ENCODE measurements at regions not wholly inside any gene's neighbourhood (a gene's known extent, or its start where the extent isn't known, plus 50 kb on each side); places are given as distances from the start of the nearest gene placed in this dataset.

DNA sequence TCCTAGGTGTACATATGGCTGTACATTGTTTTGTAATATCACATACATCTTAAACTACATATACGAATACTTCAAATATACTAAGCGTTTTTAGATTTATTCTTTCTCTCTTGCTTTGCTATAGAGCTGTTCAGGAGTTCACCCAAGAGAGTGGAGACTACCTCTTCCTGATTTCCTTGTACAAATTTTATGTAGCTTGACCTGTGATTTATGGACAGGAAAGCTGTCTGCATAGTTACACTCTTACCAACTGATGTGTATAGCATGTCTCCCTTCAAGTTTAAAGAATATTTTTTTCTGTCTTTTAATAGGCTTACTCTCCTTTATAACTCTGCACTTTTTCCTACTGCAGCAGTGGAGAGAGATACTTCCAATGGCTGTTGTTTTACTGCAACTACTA lies 428.7 kb downstream of the NDFIP2 start:
- TF ChIP-seq NFE2L2 (IDR thresholded peaks at IDR 0.05; ENCODE audit: low read depth, low read length) (no peak), SMC3 (IDR thresholded peaks at IDR 0.05; ENCODE audit: low read depth, low read length) (no peak), CEBPB (IDR thresholded peaks at IDR 0.05; ENCODE audit: low read depth, low read length) (no peak), MAZ (IDR thresholded peaks at IDR 0.05; ENCODE audit: borderline replicate concordance, low read depth, low read length) (no peak), RCOR1 (IDR thresholded peaks at IDR 0.05; ENCODE audit: insufficient replicate concordance, low read length) (no peak), RAD21 (IDR thresholded peaks at IDR 0.05; ENCODE audit: low read length) (no peak), RFX5 (IDR thresholded peaks at IDR 0.05; ENCODE audit: low read depth, low read length) (no peak), BHLHE40 (IDR thresholded peaks at IDR 0.05; ENCODE audit: low read depth, low read length) (no peak), FOS (IDR thresholded peaks at IDR 0.05; ENCODE audit: low read depth, low read length) (no peak), POLR2A (IDR thresholded peaks at IDR 0.05; ENCODE audit: low read depth, low read length) (no peak)
- TF ChIP-seq, protein P1, sequence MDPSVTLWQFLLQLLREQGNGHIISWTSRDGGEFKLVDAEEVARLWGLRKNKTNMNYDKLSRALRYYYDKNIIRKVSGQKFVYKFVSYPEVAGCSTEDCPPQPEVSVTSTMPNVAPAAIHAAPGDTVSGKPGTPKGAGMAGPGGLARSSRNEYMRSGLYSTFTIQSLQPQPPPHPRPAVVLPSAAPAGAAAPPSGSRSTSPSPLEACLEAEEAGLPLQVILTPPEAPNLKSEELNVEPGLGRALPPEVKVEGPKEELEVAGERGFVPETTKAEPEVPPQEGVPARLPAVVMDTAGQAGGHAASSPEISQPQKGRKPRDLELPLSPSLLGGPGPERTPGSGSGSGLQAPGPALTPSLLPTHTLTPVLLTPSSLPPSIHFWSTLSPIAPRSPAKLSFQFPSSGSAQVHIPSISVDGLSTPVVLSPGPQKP (IDR thresholded peaks at IDR 0.05; ENCODE audit: borderline replicate concordance, low read depth, low read length): no peak
- TF ChIP-seq, protein P2, sequence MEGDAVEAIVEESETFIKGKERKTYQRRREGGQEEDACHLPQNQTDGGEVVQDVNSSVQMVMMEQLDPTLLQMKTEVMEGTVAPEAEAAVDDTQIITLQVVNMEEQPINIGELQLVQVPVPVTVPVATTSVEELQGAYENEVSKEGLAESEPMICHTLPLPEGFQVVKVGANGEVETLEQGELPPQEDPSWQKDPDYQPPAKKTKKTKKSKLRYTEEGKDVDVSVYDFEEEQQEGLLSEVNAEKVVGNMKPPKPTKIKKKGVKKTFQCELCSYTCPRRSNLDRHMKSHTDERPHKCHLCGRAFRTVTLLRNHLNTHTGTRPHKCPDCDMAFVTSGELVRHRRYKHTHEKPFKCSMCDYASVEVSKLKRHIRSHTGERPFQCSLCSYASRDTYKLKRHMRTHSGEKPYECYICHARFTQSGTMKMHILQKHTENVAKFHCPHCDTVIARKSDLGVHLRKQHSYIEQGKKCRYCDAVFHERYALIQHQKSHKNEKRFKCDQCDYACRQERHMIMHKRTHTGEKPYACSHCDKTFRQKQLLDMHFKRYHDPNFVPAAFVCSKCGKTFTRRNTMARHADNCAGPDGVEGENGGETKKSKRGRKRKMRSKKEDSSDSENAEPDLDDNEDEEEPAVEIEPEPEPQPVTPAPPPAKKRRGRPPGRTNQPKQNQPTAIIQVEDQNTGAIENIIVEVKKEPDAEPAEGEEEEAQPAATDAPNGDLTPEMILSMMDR (conservative IDR thresholded peaks at IDR 0.05; ENCODE audit: low read depth, low read length): no peak
- TF ChIP-seq, protein P3, sequence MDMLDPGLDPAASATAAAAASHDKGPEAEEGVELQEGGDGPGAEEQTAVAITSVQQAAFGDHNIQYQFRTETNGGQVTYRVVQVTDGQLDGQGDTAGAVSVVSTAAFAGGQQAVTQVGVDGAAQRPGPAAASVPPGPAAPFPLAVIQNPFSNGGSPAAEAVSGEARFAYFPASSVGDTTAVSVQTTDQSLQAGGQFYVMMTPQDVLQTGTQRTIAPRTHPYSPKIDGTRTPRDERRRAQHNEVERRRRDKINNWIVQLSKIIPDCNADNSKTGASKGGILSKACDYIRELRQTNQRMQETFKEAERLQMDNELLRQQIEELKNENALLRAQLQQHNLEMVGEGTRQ (IDR thresholded peaks at IDR 0.05; ENCODE audit: low read depth, low read length): no peak
- Histone ChIP-seq H2BK120ac (ENCODE audit: low read depth, low read length) (no peak overlapping the region), H3K14ac (replicated peaks; ENCODE audit: low read depth, low read length) (no peak overlapping the region), H3K79me1 (ENCODE audit: low read depth in 1 of 2, low read length in 2 of 2) (no peaks in the 10 kb centered on the region), H3K9me3 (ENCODE audit: control insufficient read depth, insufficient read depth, low read length) (no peaks in the 10 kb centered on the region), H3K36me3 (ENCODE audit: control insufficient read depth, insufficient read depth, low read length) (no peaks in the 10 kb centered on the region), H4K20me1 (ENCODE audit: insufficient read depth, low read length) (no peaks in the 10 kb centered on the region), H3K23ac (ENCODE audit: low read depth, low read length) (no peak overlapping the region), H2BK20ac (ENCODE audit: low read depth, low read length) (no peak overlapping the region), H4K5ac (ENCODE audit: low read depth, low read length) (no peak overlapping the region), H3K4me1 (ENCODE audit: control insufficient read depth, insufficient read depth, low read length) (no peaks in the 10 kb centered on the region), H3K27ac (ENCODE audit: insufficient read depth, low read length) (no peak overlapping the region), H2AK9ac (replicated peaks; ENCODE audit: low read depth, low read length, poor library complexity) (no peak overlapping the region), H3K18ac (ENCODE audit: low read depth, low read length) (no peak overlapping the region), H3K27me3 (ENCODE audit: control insufficient read depth, insufficient read depth, low read length) (no peaks in the 10 kb centered on the region), H3K9ac (ENCODE audit: low read depth, low read length) (no peak overlapping the region), H3K4me3 (ENCODE audit: insufficient read depth, low read depth, low read length) (no peak overlapping the region), H2BK5ac (ENCODE audit: low read depth, low read length, poor library complexity, severe bottlenecking) (no peak overlapping the region), H2AFZ (replicated peaks; ENCODE audit: low read length, poor library complexity) (no peak overlapping the region), H4K91ac (ENCODE audit: insufficient read depth, low read depth, low read length) (no peak overlapping the region), H4K8ac (ENCODE audit: low read depth in 2 of 2, low read length in 2 of 2) (no peak overlapping the region), H3K56ac (ENCODE audit: extremely low read depth, insufficient read depth, low read length) (no peak overlapping the region), H2BK15ac (ENCODE audit: low read depth, low read length) (no peak overlapping the region), H3K4me2 (ENCODE audit: low read depth, low read length) (no peak overlapping the region), H3K4ac (ENCODE audit: low read depth, low read length) (no peak overlapping the region), H2AK5ac (ENCODE audit: low read depth, low read length) (no peak overlapping the region), H3K9me1 (ENCODE audit: insufficient read depth, low read length) (no peaks in the 10 kb centered on the region)
- DNase-seq (no peak), ATAC-seq (ENCODE audit: low read depth) (no peak)
- 100% methylated on average over 2 of the region's 2 CpGs; no CpG with 5 or more reads in 1 of the 2 experiments for WGBS, 2 experiments (ENCODE audit: extremely low coverage in 2 of 2, insufficient read length in 1 of 2)
- in situ Hi-C loops (cut with MboI; ENCODE audit: low sequenced_read_pairs) (no loop called here), dilution Hi-C loops (cut with HindIII; ENCODE audit: low sequenced_read_pairs, unreplicated experiment) (no loop called here), intact Hi-C loops (cut with micrococcal nuclease) (no loop called here)
- ChIA-PET CTCF (interaction anchor here (0.6 kb wide), 1 partner anchor 1957 kb away, joined by 3 read pairs; no protein-coding TSS in a partner anchor), POLR2A (ENCODE audit: unreplicated experiment) (interaction anchor here (0.5 kb wide), 1 partner anchor 387 kb away, joined by 5 read pairs; no protein-coding TSS in a partner anchor)
- BruUV-seq (replicated peaks): no TSS peak

Data from IMR-90 (cell line).